Upper lobe of left lung (tissue), 6 donors: ENCODE measurements at regions not wholly inside any gene's neighbourhood (a gene's known extent, or its start where the extent isn't known, plus 50 kb on each side); places are given as distances from the start of the nearest gene placed in this dataset.

Source experiments
- ATAC-seq, 2 donors: fragments of 200-7000 bp; cut with Tn5 transposase; one replicate each; pipeline ENCODE4 v1.9.1; 2022; ENCODE audit warnings: mild to moderate bottlenecking in 2 of 2, moderate library complexity in 2 of 2; ENCODE audit not compliant: low FRiP score in 2 of 2
- DNase-seq, 2 donors: peaks; one replicate each; pipeline ENCODE4 v3.0.0-alpha.2; 2019 to 2020
- H3K27ac ChIP-seq, 4 donors: fragments of 200-600 bp; sonication (generic); one replicate each; pipeline ENCODE4 v1.5.1; 2016 to 2019
- H3K27me3 ChIP-seq, 4 donors: fragments of 200-600 bp; sonication (generic); one replicate each; pipeline ENCODE4 v1.5.1; 2017 to 2019
- H3K36me3 ChIP-seq, 4 donors: fragments of 200-600 bp; sonication (generic); one replicate each; pipeline ENCODE4 v1.5.1; 2016 to 2019
- H3K4me1 ChIP-seq, 4 donors: fragments of 200-600 bp; sonication (generic); one replicate each; pipeline ENCODE4 v1.5.1; 2018 to 2019
- H3K4me3 ChIP-seq, 4 donors: fragments of 200-600 bp; sonication (generic); one replicate each; pipeline ENCODE4 v1.5.1; 2017 to 2019; ENCODE audit warnings: mild to moderate bottlenecking in 2 of 4, moderate library complexity in 1 of 4
- H3K9me3 ChIP-seq, 4 donors: fragments of 200-600 bp; sonication (generic); one replicate each; pipeline ENCODE4 v1.5.1; 2018 to 2019
- CTCF ChIP-seq, 6 experiments: fragments of 450-650 bp in 4 of 6; fragments of 200-600 bp in 2 of 6; sonication (generic) in 2 of 6; IDR thresholded peaks; one replicate each; pipeline ENCODE4 v1.5.1; 2016 to 2019; ENCODE audit warnings: antibody characterized with exemption in 6 of 6
- EP300 ChIP-seq, 4 donors: sonication (generic); formaldehyde crosslinking; IDR thresholded peaks; one replicate each; pipeline ENCODE4 v1.5.1; 2017; ENCODE audit warnings: antibody characterized with exemption in 4 of 4, control low read depth in 2 of 4
- POLR2A ChIP-seq, 4 donors: fragments of 450-650 bp; IDR thresholded peaks; one replicate each; pipeline ENCODE4 v1.5.1; 2016 to 2017; ENCODE audit warnings: antibody characterized with exemption in 4 of 4, mild to moderate bottlenecking in 2 of 4
- POLR2AphosphoS5 ChIP-seq, 2 donors: sonication (generic); formaldehyde crosslinking; IDR thresholded peaks; one replicate each; pipeline ENCODE4 v1.5.1; 2017; ENCODE audit warnings: antibody characterized with exemption in 2 of 2
- WGBS, 2 donors: methylation state at CpG; one replicate each; pipeline ENCODE4 v1.1.5; 2017 to 2018; 5-methylcytosine and 5-hydroxymethylcytosine counted together
- donor health status: DM: no; HTN: no; CAD: no; lungs with moderate emphysema.
- donor health status: DM: no; HTN: yes; CAD: no; lungs with severe emphysema.

DNA sequence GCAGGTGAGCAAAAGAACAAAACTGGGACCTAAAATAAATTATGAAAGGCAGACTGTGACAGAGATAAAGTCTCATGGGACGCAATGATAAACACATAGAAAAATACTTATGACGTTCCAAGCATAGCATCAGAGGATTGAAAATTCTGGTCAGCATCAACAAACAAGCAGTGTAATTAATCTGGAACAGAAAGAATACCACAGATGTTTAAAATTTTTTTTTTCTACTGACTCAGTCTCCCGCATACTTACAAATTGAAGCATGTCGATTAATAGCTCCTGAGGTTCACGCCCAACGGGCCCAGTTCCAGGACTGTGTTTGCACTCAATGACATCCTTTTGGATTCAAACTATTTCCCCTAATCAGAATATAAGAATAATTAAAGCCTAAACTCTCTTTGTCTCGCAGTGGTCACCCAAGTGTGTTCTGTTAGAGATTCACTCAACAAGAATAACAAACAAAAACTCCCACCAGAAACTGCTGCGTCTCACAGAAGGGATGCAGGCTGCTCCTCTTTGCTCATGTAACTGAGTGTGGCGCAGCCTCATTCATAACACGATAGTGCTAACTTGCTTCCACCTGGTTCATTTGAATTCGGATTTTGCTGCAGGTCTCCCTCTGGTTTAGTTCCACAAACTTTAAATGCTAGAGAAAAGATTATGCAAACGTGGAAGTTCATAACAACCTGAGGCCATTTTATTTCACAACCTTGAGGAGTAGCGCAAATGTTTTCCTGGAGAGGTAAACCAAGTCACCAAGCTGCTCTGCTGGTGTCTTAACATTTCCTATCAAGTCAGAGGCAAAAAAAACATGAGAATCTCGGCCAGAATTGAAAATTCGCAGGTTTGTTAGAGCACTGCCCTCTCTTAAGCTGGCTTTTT, 69.0 kb upstream of the CITED2 start:
- DNase-seq = no peak
- no peak overlapping the region for H3K27ac ChIP-seq
- no peaks in the 10 kb centered on the region for H3K27me3 ChIP-seq
- no peak for ATAC-seq
- H3K4me3 ChIP-seq = no peak overlapping the region
- no peaks in the 10 kb centered on the region for H3K4me1 ChIP-seq
- WGBS, 2 donors = 61 to 70% methylated on average over 15 of the region's 15 CpGs
- H3K9me3 ChIP-seq = no peaks in the 10 kb centered on the region
- TF ChIP-seq POLR2AphosphoS5 (IDR thresholded peaks at IDR 0.05) (no peak), POLR2A (IDR thresholded peaks at IDR 0.05) (no peak), EP300 (IDR thresholded peaks at IDR 0.05) (no peak), CTCF (IDR thresholded peaks at IDR 0.05) (no peak)
- no peaks in the 10 kb centered on the region for H3K36me3 ChIP-seq

DNA sequence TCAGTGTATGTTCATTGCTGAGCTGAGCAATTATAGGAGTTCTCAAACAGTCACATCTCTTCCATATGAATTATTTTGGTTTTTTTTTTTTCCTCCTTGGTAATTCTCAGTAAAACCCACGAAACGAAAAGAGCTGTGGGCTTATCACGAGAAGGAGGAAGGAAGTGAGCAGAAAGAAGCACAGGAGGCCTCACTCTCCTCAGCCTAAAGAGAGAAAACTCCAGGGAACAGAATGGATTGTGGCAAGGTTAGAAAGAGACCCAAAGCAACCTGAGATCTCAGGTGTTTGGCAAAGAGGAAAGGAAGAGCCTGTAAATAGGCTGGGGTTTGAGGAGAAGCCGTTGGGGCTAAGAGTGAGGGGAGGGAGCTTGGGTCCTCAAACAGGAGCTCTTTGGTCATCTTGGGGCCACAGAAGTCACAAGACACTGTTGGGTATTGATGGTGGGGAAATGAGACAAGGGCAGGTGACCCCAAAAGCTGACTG, 67.8 kb upstream of the CITED2 start:
- no peak for DNase-seq
- no peak for ATAC-seq
- Histone ChIP-seq H3K9me3 (no peaks in the 10 kb centered on the region), H3K27ac (no peak overlapping the region), H3K4me3 (no peak overlapping the region), H3K36me3 (no peaks in the 10 kb centered on the region), H3K27me3 (no peaks in the 10 kb centered on the region), H3K4me1 (no peaks in the 10 kb centered on the region)
- 33 to 49% methylated on average over 4 of the region's 4 CpGs for WGBS, 2 donors
- TF ChIP-seq POLR2A (IDR thresholded peaks at IDR 0.05) (no peak), EP300 (IDR thresholded peaks at IDR 0.05) (no peak), CTCF (IDR thresholded peaks at IDR 0.05) (no peak), POLR2AphosphoS5 (IDR thresholded peaks at IDR 0.05) (no peak)

- H3K4me1 ChIP-seq = no peaks in the 10 kb centered on the region
- no peak overlapping the region for H3K4me3 ChIP-seq
- WGBS, 2 donors = 49 to 52% methylated on average over 6 of the region's 6 CpGs
- TF ChIP-seq POLR2AphosphoS5 (IDR thresholded peaks at IDR 0.05) = no peak
- TF ChIP-seq EP300 (IDR thresholded peaks at IDR 0.05) = no peak
- no peak for TF ChIP-seq CTCF (IDR thresholded peaks at IDR 0.05)
- no peak for TF ChIP-seq POLR2A (IDR thresholded peaks at IDR 0.05)
- no peaks in the 10 kb centered on the region for H3K9me3 ChIP-seq
- no peak for DNase-seq
- ATAC-seq = no peak
- H3K36me3 ChIP-seq = no peaks in the 10 kb centered on the region
- no peak overlapping the region for H3K27ac ChIP-seq
- H3K27me3 ChIP-seq = no peaks in the 10 kb centered on the region
These were observed 64.9 kb upstream of the CITED2 start for GRCh38 chr6:139439349-139439748.

DNA sequence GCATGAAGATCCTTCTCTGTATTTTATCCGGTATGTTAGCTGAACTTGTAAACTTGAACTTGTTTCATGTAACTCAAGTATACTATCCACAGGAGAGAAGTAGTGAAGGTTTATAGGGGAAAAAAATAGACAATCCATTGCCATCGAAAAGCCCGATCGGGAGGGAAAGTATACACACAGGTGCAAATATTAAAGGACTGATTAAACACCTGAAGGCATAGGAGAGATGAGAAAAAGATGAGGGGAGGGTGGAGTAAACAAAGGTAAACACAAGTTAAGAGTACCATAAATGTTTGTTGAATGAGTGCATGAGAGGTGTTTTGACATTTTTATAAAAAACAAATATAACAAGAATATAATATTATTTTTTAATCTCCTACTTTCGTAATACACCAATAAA, 64.3 kb upstream of the CITED2 start:
- ATAC-seq = no peak
- WGBS, 2 donors = 95% methylated on average over 5 of the region's 5 CpGs
- Histone ChIP-seq H3K9me3 (no peaks in the 10 kb centered on the region), H3K4me1 (no peaks in the 10 kb centered on the region), H3K27ac (no peak overlapping the region), H3K36me3 (no peaks in the 10 kb centered on the region), H3K27me3 (no peaks in the 10 kb centered on the region), H3K4me3 (no peak overlapping the region)
- TF ChIP-seq POLR2A (IDR thresholded peaks at IDR 0.05) (no peak), EP300 (IDR thresholded peaks at IDR 0.05) (no peak), POLR2AphosphoS5 (IDR thresholded peaks at IDR 0.05) (no peak), CTCF (IDR thresholded peaks at IDR 0.05) (no peak)
- no peak for DNase-seq

DNA sequence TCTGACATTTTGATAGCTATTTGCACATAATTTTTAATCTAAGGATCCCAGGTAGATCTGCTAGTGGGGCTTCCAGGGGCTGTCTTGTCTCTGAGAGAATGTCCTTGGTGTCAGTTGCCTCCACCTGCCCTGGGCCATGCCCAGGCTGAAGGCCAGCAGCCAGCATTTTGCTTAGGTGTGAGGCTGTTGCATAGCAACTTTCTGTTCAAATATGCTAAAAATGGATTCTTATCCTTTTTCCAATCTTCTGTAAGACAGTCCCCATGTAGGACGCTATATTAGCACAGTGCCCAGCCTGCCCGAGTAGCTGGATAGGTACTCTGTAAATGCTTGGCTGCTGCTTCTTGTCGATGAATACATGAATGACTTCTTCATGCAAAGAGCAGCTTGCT, 62.5 kb upstream of the CITED2 start:
- Histone ChIP-seq H3K9me3 (no peaks in the 10 kb centered on the region), H3K27me3 (no peaks in the 10 kb centered on the region), H3K27ac (no peak overlapping the region), H3K4me1 (no peaks in the 10 kb centered on the region), H3K4me3 (no peak overlapping the region), H3K36me3 (no peaks in the 10 kb centered on the region)
- WGBS, 2 donors = 90 to 92% methylated on average over 3 of the region's 3 CpGs
- no peak for TF ChIP-seq POLR2AphosphoS5 (IDR thresholded peaks at IDR 0.05)
- TF ChIP-seq POLR2A (IDR thresholded peaks at IDR 0.05) = no peak
- no peak for TF ChIP-seq EP300 (IDR thresholded peaks at IDR 0.05)
- no peak for TF ChIP-seq CTCF (IDR thresholded peaks at IDR 0.05)
- no peak for DNase-seq
- no peak for ATAC-seq
